Forelimb muscle (tissue), 1 donor: ENCODE measurements at regions not wholly inside any gene's neighbourhood (a gene's known extent, or its start where the extent isn't known, plus 50 kb on each side); places are given as distances from the start of the nearest gene placed in this dataset.
"Not testable (repeated sequence)": the region's sequence is repeated elsewhere in the genome, so short reads cannot be mapped to it uniquely, and the experiment has no call there.

Source experiments
- DNase-seq: peaks from one replicate; pipeline ENCODE4 v3.0.0-alpha.2; 2013; ENCODE audit warnings: low read depth

DNA sequence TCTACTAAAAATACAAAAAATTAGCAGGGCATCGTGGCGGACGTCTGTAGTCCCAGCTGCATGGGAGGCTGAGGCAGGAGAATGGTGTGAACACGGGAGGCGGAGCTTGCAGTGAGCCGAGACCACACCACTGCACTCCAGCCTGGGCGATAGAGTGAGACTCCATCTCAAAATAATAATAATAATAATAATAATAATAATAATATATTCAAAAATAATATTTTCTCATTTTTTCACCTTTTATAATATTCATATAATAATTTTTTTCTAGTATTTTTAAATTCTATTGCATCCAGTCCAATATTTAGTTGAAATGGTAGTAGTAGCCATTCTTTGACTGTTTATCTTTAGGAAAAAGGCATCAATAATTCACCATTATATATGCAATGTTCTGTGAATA is 1767.7 kb upstream of the ACO1 start:
- DNase-seq, result not testable (repeated sequence)

GRCh38 chr9:30622561-30622960 is 1761.9 kb upstream of the ACO1 start:
- no peak for DNase-seq

DNA sequence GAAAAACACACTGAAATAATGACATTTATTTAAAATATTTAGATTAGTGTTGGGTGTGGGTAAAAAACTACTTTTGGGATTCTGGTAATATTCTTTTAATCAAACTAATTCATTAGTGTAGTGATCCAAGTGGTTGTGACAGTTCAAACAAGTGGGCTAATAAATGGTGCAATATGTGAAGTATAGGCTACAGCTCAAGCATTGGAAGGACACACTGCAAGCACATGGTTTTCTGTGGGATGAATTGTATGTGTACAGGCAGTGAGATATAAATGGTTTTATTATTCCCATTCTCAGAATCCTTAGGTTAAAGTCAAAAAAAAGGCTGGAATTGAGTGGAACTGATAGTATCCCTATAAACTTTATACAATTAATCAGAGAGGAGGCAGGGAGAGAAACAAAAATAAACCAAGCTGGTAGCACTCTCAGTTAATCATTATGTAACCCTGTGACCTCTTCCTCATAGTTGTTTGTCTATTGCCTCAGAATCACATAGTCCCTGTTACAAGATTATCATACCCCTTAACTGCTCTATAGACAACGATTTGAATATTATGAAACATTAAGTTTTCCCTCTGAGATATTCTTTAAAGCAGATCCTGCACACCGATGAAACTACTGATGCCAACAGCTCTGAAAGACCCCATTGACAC is 1755.4 kb upstream of the ACO1 start:
- no peak for DNase-seq

- no peak for DNase-seq
These were observed 1754.0 kb upstream of the ACO1 start for GRCh38 chr9:30630459-30630858.

DNA sequence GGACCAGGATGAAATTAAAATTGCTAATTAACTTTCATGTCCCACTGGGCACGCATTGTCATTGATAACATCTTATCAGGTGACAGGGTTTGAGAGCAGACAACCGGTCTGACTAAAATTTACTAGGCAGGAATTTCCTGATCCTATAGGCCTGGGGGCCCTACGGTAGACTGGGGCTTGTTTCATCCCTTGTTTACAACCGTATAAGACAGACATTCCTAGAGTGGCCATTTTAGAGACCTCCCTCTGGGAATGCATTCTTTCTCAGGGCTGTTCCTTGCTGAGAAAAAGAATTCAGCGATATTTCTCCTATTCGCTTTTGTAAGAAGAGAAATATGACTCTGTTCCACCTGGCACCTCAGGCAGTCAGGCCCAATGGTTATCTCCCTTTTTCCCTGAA is 1737.8 kb upstream of the ACO1 start:
- DNase-seq, result not testable (repeated sequence)

GRCh38 chr9:30661925-30662324 is 1722.5 kb upstream of the ACO1 start:
- no peak for DNase-seq

DNA sequence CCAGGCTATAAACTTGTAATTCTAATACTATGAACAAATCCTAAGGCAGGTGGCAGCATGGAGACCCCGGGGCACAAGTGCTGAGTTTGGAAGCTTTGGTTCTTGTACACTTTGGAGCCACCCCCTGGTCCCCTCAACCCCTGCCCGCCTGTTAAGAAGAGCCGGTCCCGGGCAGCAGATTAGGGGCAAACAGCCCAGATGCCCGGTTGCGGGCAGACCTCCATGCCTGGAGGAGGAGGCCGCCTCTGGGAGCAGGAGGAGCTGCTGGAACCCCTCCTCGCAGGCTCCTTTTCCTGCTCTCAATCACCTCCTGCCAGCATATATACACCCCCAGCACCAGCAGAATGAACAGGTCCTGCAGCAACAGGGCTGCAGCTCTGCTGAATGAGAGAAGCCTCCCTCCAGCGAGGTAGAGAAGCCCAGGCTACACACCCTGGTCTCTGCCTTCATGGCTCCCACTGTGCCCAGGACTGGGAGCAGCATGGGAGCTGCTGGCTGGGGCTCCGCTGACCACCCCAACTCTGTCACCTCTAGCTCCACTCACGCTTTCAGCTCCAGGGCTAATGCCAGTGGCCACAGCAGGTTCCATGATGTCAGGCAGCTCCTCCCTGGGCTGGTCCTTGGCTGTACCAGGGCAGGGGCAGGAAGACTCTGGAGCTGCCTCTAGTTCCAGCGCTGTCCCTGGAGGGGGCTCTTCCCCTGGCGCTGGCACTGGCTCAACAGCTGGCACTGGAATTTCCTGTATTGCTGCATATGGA is 1713.5 kb upstream of the ACO1 start:
- no peak for DNase-seq

GRCh38 chr9:30673132-30673531 is 1711.3 kb upstream of the ACO1 start:
- DNase-seq, result no peak

DNA sequence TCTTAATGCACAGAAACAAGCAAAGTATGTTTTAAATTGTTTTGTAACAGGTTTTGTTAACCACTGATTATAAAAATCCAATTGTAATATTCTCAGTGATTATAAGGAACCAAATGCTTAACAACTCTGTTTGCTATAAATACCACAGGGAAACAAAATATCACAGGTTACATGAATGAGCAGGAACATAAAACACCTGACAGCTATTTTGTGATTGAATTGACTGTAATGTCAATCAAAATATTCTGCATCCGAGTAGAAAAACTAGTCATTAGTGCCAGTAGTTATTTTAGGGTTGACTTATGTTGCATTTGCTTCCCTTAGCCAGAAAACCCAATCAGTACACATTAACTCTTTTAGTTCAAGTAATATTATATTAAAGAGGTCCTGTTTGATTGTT is 1707.8 kb upstream of the ACO1 start:
- no peak for DNase-seq

- no peak for DNase-seq
These were observed 1707.2 kb upstream of the ACO1 start for GRCh38 chr9:30677221-30677620.

DNA sequence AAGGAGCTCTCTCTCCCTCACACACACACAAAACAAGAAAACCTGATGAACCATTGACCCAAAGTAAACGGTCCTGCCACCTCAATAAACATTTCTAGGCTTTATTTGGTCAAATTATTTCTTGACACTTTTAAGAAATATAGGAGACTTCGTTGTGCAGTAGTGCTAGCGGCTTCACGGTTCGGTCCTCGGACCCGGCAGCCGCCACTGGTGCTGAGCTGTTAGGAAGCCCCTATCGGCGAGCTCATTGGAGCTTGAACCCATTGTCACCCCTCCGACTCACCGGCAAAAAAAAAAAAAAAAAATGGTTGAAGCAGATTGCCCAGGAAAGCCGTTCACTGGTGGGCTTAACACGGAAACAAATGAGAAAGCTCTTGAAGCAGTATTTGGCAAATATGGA is 1695.6 kb upstream of the ACO1 start:
- DNase-seq, result no peak

DNA sequence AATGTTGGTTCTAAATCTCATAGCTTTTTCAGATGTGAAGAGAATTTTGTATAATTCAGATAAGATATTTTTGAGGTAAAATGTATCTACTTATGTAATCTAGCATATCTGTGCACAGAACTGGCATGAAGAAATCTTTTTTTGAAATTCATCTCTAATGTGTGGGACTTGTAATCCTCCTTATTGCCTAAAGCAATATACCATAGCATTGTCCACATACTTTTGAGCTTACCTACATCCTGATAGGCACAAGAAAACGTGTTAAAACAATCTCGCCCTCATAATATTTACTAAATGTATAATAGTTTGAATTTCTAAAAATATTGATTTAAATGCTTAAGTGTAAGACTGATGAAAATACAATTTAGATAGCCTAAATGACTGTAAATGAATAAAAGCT is 1686.5 kb upstream of the ACO1 start:
- no peak for DNase-seq

- no peak for DNase-seq
These were observed 1672.9 kb upstream of the ACO1 start for GRCh38 chr9:30711591-30711990.

GRCh38 chr9:30713243-30713642 is 1671.2 kb upstream of the ACO1 start:
- no peak for DNase-seq

DNA sequence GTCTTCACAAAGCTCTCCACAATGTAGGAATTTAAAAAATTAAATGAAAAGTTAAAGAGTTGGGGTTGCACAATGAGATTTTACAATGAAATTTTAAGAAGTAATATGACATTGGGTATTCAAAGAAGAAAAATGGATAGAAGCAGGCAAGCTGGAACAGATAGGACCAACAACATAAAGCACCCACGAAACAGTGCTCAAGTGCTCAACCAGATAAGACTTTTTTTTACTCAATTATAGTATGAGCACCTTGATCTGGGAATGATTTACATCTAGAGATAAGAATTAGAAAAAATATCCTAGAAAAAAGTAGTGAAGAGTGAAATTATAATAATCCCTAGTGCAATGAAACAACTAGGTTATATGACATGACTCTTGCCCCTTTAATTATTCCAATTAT is 1670.1 kb upstream of the ACO1 start:
- DNase-seq, result no peak

DNA sequence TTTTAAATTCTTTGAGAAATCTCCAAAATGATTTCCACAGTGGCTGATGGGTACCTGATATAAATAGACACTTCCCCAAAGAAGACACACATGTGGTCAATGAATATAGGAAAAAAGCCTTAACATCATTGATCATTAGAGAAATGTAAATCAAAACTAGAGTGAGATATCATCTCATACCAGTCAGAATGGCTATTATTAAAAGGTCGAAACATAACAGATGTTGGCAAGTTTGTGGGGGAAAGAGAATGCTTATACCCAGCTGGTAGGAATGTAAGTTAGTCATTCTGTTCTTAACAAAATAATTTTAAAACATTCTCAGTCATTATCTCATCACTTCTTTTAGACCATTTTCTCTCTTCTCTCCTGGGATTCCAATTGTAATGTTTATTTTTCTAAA is 1666.0 kb upstream of the ACO1 start:
- DNase-seq, result no peak

- no peak for DNase-seq
These were observed 1662.4 kb upstream of the ACO1 start for GRCh38 chr9:30722065-30722464.

DNA sequence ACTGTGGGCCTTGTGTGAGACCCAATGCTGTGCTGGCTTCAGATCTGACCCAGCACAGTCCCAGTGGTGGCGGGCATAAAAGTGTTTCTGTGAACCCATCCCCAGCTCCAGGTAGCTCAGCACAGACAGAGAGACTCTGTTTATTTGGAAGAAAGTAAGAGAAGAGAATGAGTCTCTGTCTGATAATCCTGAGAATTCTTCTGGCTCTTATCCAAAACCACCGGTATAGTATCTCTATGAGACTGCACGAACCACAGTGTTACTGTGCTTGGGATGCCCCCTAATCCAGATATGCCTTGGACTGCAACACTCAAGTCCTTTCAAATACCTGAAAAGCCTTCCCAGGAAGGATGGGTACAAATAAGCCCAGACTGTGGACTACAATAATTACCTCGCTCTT is 1660.8 kb upstream of the ACO1 start:
- no peak for DNase-seq

DNA sequence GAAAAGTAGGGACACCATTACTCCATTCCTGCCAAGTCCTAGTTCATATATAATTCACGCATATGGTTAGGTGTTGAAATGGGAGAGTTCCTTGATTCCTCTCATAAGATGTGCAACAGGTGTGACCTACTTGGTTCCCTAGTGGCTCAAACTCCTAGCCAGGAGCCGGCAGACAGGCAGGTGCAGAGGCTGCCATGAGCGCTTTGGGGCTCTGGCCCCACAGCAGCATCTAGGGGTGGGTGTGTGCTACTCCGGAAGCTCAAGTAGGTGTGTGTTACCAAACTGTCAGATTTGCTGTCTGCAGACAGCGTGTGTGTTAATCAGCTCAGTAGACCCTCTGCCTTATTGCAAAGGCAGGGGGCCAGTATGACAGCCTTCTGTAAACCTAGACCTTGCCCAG is 1652.4 kb upstream of the ACO1 start:
- no peak for DNase-seq

DNA sequence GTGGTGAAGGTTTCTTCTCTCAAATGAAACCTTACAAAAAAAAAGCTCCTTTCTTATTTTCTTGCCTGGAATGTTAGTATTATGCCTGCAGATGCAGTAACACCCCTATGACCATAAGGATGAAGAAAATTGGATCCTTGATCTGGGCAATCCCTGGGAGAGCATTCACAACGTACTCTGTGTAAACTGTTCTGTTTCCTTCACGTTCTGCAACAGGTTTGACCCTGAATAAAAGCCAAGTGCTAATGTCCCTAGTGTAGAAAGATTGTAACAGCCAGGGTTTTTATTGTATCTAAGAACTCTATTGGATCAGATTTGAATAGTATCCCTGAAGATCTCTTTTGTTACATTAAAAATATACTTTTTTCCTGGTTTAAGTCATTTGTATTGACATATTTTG is 1639.6 kb upstream of the ACO1 start:
- no peak for DNase-seq

DNA sequence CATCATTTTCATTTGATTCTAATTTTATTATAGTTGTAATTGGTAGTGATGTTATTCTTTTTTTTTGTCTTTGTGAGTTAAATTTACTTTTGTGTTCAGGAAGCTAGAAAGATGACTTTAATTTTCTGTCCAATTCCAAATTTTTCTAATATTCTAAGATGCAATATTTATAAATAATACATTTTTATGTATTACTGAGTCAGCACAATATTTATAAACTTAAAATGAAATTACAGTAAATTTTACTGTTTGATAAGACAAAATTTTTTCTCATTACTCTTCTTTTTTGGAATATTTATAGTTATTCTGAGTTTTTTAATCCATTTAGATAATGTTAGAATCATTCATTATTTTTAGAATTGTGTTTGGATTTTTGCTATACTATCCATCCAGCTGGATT is 1637.9 kb upstream of the ACO1 start:
- DNase-seq, result no peak

- no peak for DNase-seq
These were observed 1626.7 kb upstream of the ACO1 start for GRCh38 chr9:30757723-30758122.

DNA sequence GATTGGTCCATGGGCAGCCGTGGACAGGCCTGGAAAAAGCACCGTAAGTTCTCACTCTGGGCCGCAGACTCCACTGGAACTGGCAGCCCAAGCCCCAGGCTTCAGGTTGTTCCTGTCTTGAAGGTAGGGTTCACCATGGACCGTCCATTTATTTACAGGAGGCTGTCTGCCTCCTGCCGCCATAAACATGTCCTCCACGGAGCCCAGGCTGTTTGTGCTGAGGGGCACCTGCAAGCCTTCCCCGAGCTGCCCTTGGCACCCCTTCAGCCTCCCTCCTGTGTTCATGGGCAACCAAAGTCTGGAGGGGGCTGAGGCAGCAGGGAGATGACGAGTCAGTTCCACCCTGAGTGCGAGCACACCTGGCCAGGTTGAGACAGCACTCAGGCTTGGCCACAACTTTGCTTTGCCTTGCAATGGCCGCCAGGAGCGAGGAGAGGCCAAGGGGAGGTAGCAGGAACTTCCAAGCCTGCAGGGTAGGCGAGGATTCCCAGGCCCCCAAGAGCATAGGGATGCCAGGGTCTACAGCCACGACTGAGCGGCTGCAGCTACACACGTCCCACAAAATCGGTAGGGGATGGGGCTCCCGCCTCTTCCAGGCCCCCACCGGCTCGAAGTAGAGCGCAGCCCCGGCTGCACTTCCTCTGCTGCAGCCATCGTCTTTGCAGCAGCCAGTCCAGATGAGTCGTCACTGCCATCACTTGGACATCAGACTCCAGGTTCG is 1625.6 kb upstream of the ACO1 start:
- DNase-seq, result no peak
